Astrocyte (in vitro differentiated cells and primary cell): ENCODE measurements at regions not wholly inside any gene's neighbourhood (a gene's known extent, or its start where the extent isn't known, plus 50 kb on each side); places are given as distances from the start of the nearest gene placed in this dataset.

ENCODE experiments used
- EZH2 ChIP-seq: IDR thresholded peaks from 2 replicates; pipeline ENCODE4 v1.6.1; 2012; ENCODE audit warnings: mild to moderate bottlenecking, low read length, inconsistent platforms; ENCODE audit not compliant: insufficient read depth
- TF ChIP-seq, protein P1 (sequence below): IDR thresholded peaks from 2 replicates; pipeline ENCODE4 v1.5.1; 2011; ENCODE audit warnings: low read depth, mild to moderate bottlenecking, inconsistent platforms, low read length, moderate library complexity; ENCODE audit not compliant: insufficient read depth

DNA sequence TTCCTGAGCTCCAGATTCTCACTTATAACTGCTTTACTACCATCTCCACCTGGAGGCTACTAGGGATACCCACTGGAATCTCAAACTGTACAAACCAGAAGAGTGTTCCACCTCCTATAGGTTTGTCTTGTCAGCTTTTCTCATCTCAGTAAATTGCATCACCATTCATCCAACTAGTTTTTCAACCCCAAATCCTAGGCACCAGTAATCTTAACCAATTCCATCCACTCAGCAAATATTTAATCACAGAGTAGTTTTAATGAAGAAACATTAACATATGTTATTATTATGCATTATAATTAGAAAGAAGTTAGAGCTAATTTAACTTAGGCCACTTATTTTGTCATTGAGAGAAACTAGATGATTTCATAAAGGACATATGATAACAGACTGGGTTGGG lies 635.0 kb downstream of the DCDC2C start:
- TF ChIP-seq, protein P1, sequence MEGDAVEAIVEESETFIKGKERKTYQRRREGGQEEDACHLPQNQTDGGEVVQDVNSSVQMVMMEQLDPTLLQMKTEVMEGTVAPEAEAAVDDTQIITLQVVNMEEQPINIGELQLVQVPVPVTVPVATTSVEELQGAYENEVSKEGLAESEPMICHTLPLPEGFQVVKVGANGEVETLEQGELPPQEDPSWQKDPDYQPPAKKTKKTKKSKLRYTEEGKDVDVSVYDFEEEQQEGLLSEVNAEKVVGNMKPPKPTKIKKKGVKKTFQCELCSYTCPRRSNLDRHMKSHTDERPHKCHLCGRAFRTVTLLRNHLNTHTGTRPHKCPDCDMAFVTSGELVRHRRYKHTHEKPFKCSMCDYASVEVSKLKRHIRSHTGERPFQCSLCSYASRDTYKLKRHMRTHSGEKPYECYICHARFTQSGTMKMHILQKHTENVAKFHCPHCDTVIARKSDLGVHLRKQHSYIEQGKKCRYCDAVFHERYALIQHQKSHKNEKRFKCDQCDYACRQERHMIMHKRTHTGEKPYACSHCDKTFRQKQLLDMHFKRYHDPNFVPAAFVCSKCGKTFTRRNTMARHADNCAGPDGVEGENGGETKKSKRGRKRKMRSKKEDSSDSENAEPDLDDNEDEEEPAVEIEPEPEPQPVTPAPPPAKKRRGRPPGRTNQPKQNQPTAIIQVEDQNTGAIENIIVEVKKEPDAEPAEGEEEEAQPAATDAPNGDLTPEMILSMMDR, result no peak
- no peak for TF ChIP-seq EZH2
